Activated naive CD4-positive, alpha-beta T cell (primary cell): ENCODE measurements at regions not wholly inside any gene's neighbourhood (a gene's known extent, or its start where the extent isn't known, plus 50 kb on each side); places are given as distances from the start of the nearest gene placed in this dataset.
"Not testable (repeated sequence)": the region's sequence is repeated elsewhere in the genome, so short reads cannot be mapped to it uniquely, and the experiment has no call there.

Source experiments
- DNase-seq, 4 experiments: peaks; one replicate each; lab custom pipeline; 2025; lab: John Stamatoyannopoulos, UW

DNA sequence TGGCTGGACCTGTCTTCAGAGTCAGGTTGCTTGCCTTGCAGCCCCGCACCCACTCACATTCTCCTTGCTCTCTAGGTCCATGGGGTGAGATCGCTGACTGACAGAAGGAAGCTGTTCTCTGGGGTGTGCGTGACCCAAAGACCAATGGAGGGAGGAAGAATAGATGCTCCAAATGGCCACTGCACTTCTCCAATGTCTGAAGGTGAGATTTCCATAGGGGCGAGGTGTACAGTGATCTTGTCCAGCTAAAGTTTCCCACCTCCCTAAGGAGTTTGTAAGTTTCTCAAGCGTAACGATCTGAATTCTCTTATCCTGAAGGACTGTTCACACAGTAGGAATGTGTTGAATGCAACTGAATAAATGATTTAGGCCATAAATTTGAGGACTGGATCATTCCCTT lies 211.9 kb upstream of the IRF2BP2 start:
- no peak for DNase-seq

DNA sequence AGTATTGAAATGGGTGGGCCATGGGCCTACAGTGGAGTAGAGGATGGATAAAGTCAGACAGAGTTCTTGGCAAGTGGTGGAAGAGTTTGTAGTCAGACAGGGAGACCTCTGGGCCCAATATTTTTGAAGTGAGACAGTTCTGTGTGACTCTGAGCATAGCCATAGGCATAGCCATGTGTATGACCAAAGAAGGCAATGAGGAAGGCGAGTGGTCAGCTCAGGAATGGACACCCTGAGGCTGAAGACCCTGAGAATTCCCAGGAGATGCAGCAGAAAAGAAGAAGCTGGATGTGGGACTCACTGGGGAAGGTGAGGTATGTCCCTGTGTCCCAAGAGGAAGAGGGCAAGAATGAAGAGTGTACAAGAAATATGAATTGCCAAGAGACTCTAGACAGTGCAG lies 210.6 kb upstream of the IRF2BP2 start:
- no peak for DNase-seq

DNA sequence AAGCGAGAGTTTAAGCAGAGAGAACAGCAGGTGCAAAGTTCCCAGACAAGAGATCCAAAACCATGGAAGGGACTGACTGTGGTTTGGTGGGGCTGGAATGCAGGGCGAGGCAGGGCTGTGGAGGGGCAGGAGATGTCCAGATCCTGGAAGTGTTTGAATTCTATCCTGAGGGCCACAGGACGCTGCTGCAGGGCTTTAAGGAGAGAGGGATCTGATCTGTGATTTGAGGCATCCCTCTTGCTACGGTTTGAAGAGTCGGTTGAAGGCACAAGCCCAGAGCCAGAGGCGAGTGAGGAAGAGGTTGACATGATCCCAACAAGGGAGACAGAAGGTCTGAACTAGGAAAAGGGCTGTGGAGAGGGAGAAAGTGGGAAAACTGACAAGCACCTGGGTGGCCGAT lies 209.9 kb upstream of the IRF2BP2 start:
- not testable (repeated sequence) for DNase-seq

DNA sequence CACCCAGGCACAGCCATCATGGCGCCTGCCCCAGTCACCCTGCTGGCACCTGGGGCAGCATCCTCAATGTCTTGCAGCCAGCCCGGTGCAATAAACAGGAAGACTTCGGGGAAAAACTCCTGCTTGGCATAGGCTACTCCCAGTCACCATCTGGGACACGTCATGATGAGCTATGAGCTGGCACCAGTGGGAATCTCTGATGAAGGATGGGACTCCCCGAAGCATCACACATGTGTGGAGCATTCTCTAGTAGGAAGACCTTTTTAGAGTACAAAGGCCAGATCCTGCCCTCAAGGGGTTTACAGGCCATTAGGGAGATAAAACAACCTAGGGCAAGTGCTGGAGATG lies 208.0 kb upstream of the IRF2BP2 start:
- not testable (repeated sequence) for DNase-seq

DNA sequence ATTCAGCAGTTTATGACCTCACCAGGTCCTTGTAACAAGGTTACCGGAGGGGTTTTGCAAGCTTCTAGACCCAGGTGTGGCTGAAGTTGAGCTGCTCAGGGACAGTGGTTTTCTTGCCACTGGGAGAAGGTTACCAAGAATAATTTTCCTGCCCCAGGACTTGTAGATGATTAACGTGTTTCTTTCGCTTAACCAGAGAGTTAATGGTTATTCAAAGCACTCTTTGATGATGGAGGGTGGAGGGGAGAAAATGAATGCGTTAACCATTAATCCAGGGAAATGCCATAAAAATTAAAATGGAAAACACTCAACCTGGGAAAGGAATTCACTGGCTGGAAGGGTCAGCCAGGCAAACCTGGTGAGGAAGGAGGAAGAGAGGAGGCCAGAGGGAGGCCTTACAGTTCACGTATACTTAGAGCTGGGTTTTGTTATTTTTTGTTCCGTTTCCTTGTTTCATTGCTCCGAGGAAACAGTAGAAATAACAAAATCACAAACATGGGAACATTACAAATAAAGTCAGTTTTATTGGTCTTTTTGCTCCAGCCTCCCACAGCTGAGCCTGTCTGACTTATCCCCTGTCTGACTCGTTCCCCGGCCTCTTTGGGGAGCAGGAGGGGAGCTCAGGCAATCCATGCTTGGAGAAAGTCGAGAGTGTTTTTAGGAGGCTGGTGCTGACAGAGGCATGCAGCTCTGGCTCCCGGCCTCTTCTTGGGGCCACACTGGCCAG lies 207.5 kb upstream of the IRF2BP2 start:
- not testable (repeated sequence) for DNase-seq

DNA sequence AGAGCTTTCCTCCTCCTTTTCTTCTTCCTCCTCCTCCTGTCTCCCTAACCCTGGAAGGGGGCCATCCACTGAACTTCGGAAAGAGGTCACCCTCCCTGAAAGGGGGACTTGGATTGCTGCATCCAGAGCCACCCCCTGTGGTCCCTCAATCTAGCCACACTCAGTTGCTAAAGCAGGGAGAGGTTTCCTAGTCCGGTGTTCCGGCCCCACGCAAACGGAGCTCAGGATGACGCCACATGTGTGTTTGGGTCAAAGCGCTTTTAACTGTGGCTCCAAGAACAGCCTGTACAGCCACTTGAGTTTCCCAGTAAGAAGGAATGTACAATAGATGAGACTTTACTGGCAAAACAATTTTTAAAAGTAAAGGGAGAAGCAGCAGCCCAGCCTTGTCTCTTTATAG lies 206.9 kb upstream of the IRF2BP2 start:
- DNase-seq = not testable (repeated sequence)

DNA sequence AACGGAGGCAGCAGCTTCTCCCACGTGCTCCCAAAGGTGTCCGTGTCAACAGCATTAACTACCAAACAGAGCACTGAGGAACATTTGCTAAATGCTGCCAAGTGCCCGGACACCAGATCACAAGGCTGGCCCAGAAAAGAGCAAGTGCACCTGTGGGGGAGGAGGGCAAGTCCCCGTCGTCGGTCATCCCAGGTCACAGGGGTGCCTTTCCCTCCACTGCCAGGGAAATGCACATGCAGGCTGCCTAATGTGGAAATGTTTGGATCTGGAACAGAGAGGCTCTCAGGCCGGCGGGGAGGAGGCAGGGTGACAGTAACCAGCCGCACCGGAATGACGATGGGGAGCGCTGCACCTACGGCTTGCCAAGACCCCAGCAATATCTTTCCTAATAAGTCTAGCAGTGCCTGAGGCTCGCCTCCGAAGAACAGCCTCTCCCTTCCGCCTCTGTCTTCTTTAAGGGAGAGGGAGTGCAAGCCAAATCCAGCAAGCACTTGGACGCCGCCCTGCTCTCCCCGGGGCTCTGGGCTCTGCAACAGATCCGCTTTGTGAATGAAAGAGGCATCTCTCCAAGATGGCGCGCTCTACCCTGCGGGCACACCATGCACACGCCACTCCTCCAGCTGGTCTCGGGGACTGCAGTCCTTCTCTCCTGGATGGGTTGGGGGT lies 206.3 kb upstream of the IRF2BP2 start:
- not testable (repeated sequence) for DNase-seq

DNA sequence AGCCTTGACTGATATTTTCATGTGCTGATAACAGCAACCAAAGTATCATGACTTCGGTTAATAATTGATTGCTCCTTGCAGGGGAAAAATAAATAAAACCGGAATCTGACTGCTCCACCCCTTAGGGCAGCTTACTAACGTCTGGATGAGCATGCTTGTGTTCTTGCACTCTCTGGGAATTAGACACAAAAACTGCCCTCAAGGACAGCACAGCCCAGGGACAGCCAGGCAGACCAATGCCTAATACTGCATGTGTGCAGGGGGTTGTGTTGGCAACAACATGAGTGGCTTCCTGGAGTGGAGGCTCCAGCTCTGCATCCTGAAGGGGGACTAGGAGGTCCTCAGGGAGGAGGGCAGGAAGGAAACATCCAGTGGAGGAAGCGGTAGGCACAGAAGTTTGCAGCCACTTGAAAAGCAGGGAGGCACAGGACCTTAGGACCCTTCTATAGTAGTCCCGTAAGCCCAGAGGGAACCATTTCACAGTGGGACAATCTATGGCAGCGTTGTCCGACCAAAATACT lies 205.4 kb upstream of the IRF2BP2 start:
- not testable (repeated sequence) for DNase-seq

DNA sequence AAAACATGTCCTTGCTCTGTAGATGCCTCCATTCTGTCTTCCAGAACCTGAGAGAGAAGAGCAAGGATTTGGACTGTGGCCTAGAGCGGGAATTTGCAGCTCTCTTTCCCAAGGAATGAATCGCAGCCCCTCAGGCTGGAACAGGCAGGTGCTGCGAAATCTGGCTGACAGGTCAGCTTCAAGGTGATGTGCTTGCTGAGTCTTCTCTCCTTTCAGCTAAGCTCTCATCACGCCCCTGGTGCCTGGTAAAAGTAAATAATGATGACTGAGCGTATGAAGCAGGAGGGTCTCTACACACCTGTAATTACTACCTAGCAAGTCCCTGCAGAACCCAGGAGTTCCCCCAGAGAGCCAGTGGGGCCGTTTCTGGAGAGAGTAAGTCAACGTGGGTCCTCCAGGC lies 204.3 kb upstream of the IRF2BP2 start:
- not testable (repeated sequence) for DNase-seq

DNA sequence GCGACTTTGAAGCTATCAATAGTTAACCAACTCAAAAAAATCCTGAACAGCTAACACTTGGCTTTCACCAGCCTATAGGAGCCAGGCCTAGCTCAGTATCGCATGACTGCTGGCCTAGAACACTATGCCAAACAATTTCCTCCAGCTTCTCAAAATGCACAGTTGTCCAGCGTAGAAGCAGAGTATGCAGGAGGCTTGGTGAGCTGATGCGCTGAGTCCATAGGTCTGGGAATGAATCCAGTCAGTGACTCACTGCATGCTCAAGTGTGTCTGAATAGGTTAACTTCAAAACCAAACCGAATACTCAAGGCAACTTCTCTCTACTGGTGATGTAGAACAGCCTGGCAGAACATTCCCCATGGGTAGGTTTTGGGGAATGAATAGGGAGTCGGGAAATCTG lies 201.8 kb upstream of the IRF2BP2 start:
- DNase-seq = not testable (repeated sequence)

DNA sequence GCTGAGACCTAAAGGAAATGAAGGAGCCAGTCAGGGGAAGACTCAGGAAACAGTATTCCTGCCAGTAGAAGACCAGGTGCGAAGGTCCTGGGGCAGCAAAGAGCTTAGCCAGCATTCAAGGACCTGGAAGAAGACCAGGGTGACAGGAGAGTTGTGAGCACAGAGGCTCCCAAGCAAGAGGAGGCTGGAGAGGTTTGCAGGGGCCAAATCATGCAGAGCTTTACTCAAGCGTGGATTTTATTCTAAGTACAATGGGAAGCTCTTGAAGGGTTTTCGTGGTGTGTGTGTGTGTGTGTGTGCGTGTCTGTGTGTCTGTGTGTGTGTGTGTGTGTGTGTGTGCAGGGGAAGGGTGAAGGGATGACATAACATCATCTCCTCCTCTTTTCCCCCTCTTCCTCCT lies 200.7 kb upstream of the IRF2BP2 start:
- DNase-seq = not testable (repeated sequence)

DNA sequence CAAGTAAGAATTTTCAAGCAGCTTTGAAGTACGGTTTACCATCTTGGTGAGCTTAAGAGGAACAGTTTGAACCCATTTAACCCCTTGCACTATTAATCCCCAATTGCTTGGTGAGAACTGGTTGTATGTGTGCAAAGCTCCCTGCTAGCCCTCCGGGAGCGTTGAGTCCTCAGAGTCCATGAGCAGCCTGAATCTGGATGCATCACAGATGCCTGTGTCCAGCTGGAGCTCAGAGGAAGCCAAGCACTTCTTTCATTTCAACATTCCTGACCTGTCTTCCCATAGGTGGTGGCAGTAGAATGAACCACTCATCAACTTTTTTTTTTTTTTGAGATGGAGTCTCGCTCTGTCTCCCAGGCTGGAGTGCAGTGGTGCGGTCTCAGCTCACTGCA lies 199.9 kb upstream of the IRF2BP2 start:
- DNase-seq = not testable (repeated sequence)

DNA sequence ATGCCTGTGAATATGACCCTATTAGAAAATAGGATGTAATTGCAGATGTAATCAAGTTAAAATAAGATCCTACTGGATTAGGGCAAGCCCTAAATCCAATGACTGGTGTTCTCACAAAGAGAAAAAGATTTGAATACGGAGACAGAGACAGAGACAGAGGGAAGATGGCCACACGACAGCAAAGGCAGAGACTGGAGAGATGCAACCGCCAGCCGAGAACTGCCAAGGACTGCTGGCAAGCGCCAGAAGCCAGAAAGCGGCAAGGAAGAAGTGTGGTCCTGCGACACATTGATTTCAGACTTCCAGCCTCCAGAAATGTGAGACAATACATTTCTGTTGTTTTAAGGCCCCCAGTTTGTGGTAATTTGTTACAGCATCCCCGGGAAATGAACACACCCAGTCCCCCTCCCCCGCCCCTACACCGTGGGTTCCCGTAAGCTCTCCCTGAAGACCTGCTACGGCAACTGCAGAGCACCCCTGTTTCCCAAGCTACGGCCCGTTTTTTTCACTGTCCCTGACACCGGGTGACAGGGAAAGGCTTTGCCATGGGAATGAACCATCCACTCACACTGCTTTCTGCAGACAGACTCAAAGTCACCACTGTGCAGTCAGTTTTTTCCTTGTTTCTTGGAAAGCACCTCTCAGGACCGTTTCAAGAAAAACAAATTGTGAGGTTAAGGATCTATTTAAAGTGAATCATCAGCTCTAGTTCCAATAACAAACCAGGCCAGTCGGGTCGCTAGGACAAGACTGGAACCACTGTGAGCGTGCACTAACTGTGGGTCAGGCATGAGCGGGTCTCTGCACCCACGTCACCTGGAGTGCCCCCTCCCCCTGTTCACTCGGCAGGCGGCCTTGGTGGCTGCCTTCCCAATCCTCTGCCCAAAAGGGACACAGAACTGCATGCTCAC lies 199.2 kb upstream of the IRF2BP2 start:
- DNase-seq = not testable (repeated sequence)

DNA sequence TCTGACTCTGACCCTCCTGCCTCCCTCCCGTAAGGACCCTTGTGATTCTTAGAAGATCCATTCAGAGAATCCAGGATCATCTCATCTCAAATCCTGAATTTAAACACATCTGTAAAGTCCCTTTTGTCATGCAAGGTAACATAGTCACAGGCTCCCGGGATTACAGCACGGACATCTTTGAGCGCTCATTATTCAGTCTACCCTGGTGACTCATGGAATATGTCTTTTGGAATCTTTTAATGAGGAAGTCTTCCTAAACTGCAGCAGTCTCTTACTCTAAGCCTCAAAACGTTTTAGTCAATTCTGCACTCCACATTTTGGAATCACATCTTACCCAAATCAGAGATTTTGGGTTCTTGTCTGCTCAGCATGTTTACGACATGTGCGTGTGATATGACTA lies 198.5 kb upstream of the IRF2BP2 start:
- not testable (repeated sequence) for DNase-seq

DNA sequence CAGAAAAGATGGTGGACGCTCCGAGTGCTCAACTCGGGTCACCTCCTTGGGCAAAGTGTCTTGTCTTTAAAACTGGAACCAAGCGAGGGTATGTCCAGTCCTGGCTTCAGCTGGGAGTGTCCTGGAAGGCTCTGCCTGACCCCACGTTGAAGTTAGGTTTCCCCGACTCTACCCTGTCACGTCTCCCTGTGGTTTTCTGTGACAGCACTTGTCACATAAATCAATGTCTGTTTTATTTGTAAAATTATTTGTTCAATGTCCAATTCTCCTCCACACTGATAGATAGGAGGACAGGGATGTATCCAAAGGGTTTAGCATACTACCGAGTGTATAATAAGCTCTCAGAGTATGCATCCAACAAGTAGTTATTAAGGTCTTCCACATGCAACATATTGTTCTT lies 197.7 kb upstream of the IRF2BP2 start:
- DNase-seq = not testable (repeated sequence)

DNA sequence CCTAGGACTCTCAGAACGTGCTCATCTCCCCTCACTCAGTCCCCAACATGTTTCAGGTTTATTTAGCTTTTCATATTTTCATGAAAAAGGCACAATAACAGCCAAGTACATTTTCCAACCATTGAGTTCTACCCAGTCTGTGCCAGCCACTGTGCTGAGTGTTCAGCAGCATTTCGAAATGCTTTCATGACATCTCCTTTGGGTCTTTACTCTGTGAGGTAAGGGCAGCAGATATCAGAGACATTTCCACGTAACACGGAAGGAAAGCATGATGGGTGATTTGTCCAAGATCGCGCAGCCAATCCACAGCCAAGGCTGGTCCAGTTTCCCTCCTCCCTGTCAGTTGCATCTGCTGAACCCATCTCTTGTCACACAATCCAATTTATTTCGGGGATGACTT lies 192.6 kb upstream of the IRF2BP2 start:
- not testable (repeated sequence) for DNase-seq

DNA sequence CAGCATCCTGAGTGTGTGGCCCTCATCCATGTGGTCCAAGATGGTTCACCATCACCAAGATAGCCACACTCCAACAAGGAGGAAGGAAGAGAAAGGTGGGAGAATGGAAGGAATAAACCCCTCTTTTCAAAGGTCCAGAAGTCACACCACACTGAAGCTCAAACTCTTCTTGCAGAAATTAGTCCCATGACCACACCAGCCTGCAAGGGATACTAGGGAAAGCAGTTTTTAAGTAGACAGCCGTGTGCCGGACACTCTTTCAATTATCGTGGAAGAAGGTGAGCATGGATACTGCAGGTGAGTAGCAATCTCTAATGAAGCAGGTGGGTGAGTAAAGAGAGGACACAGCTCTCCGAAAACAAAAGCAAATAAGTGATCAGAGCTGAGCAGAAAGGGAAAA lies 191.7 kb upstream of the IRF2BP2 start:
- DNase-seq = not testable (repeated sequence)

DNA sequence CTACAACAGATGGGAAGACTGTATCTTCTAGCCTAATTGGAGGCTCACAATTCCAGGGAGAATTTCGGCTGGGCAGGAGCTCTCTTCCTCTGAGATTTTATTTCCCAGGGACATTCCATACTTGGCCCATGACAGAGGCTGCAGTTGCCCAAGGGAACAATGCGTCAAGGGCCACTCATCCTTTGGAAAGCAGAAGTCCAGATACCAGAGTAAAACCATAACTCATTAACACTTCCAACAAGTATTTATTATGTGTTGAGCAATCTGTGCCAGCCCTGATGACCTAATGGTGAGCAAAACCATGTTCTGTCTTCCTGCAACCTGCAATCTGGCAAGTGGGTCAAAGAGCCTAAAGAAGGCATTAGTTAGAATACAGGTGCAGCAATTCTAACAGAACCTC lies 191.2 kb upstream of the IRF2BP2 start:
- not testable (repeated sequence) for DNase-seq

DNA sequence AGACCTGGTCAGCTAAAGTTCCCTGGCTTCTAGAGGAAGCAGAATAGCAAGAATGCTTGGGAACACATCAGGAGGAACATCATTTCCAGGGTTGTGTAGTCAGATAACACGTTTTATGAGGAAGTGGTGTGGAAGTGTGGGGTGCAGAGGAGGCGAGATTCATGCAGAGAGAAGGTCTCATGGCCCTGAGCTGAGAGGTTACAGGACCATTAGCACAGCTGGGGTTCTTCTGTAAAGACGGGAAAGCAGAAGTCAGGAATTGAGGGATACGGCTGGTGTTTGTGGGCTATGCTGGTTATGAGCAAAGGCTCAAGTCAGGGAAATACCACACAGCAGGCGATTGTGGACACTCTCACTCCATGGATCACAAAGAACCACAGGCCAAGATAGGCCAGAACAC lies 190.6 kb upstream of the IRF2BP2 start:
- DNase-seq = not testable (repeated sequence)

DNA sequence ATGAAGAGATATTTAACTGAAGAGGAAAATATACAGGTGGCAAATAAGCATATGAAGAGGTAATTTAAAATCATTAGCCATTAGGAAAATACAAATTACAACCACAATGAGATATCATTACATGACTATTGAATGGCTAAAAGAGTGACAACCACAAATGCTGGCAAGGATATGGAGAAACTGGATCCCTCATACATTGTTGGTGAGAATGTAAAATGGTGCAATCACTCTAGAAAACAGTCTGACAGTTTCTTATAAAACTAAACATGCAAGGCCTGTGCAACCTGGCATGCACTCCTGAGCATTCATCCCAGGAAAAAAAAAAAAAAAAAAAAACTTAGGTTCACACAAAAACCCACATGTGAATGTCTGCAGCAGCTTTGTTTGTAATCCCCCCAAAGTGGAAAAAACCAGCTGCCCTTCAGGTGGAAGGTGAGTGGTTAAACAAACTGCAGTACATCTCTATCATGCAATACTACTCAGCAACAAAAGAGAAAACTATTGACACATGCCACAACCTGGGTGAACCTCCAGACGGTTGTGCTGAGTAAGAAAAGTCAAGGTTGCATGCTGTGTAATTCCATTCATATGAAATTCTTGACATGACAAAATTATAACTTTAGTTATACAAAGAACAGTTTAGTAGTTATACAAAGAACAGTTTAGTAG lies 189.2 kb upstream of the IRF2BP2 start:
- DNase-seq = not testable (repeated sequence)

DNA sequence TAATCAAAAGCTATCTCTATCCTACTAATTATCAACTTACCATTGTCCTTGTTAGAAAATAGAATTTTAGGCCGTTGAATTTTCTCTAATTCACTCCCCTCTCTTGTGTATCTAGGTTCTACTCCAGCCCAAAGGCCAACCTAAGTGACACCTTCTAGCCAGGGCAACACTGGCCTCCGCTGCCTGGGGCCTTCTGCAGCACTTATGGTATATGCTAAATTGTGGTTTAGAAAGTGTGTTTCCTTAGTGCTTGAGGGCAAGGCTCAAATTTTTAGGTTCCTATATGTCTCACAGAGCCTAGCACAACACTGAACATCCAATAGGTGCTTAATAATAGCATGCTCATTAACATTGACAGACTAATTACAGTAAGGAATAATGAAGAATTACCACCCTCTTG lies 187.2 kb upstream of the IRF2BP2 start:
- DNase-seq = not testable (repeated sequence)

DNA sequence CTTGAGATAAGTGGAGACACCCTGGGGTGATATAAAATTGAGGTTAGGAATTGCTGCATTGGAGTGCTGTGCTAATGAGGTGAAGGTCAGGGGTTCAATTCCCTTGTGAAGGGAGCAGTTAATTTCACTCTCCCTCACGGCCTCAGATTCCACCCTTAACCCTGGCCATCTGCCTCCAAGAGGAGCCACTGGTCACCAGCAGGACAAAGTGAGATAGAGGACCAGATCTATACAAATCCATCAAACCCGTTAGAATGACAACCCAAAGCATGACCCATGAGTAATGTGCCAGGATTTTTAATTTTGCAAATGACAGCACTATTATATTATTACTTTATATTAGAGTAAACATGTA lies 186.4 kb upstream of the IRF2BP2 start:
- not testable (repeated sequence) for DNase-seq
